Left lobe of liver (tissue), 2 donors: ENCODE measurements at regions not wholly inside any gene's neighbourhood (a gene's known extent, or its start where the extent isn't known, plus 50 kb on each side); places are given as distances from the start of the nearest gene placed in this dataset.
"Not testable (repeated sequence)": the region's sequence is repeated elsewhere in the genome, so short reads cannot be mapped to it uniquely, and the experiment has no call there.

ENCODE experiments used
- ATAC-seq: fragments of 200-7000 bp; cut with Tn5 transposase; one replicate; pipeline ENCODE4 v1.9.1; 2020; ENCODE audit warnings: mild to moderate bottlenecking, moderate library complexity
- DNase-seq: peaks from one replicate; pipeline ENCODE4 v3.0.0-alpha.2; 2020; ENCODE audit warnings: low spot score
- donor health status: DM: no; HTN: no; CAD: no; lungs with moderate emphysema.
- donor health status: DM: no; HTN: yes; CAD: no.

GRCh38 chrX:31014474-31014873, 57.4 kb downstream of the FTHL17 start:
- ATAC-seq, DNase-seq: not testable (repeated sequence)

- DNase-seq, result no peak
- no peak for ATAC-seq
Measured at GRCh38 chrX:31012509-31013025, 59.3 kb downstream of the FTHL17 start.

GRCh38 chrX:31007321-31007720, 64.5 kb downstream of the FTHL17 start:
- no peak for ATAC-seq
- DNase-seq, result no peak

- ATAC-seq (no peak), DNase-seq (no peak)
Measured at GRCh38 chrX:31006027-31006426, 65.8 kb downstream of the FTHL17 start.

GRCh38 chrX:30997411-30997810, 74.4 kb downstream of the FTHL17 start:
- no peak for ATAC-seq
- DNase-seq, result no peak

GRCh38 chrX:30995705-30996104, 76.1 kb downstream of the FTHL17 start:
- ATAC-seq, result no peak
- DNase-seq, result no peak

GRCh38 chrX:30995060-30995700, 76.7 kb downstream of the FTHL17 start:
- ATAC-seq, result peak; percentile 96

GRCh38 chrX:30994018-30994417, 77.8 kb downstream of the FTHL17 start:
- not testable (repeated sequence) for ATAC-seq, DNase-seq

More at GRCh38 chrX:30995060-30995700, 76.7 kb downstream of the FTHL17 start:
- peak; percentile 53 for DNase-seq

- DNase-seq (no peak), ATAC-seq (peak; percentile 47)
Measured at GRCh38 chrX:30992381-30992904, 79.4 kb downstream of the FTHL17 start.

- DNase-seq (no peak), ATAC-seq (no peak)
Measured at GRCh38 chrX:30990361-30990760, 81.5 kb downstream of the FTHL17 start.

- ATAC-seq, result no peak
- DNase-seq, result no peak
Measured at GRCh38 chrX:30982467-30982866, 89.4 kb downstream of the FTHL17 start.

- DNase-seq, result no peak
- no peak for ATAC-seq
Measured at GRCh38 chrX:30981968-30982367, 89.9 kb downstream of the FTHL17 start.

- no peak for DNase-seq
- ATAC-seq, result no peak
Measured at GRCh38 chrX:30979271-30979670, 90.2 kb upstream of the TAB3 start.

GRCh38 chrX:30975467-30975866, 86.4 kb upstream of the TAB3 start:
- ATAC-seq (peak; percentile 21), DNase-seq (no peak)

- DNase-seq (no peak), ATAC-seq (no peak)
Measured at GRCh38 chrX:30973784-30974427, 84.9 kb upstream of the TAB3 start.

- DNase-seq (peak; percentile 43), ATAC-seq (peak; percentile 97)
Measured at GRCh38 chrX:30971774-30972603, 82.9 kb upstream of the TAB3 start.

GRCh38 chrX:30967516-30967915, 78.5 kb upstream of the TAB3 start:
- DNase-seq (no peak), ATAC-seq (no peak)

GRCh38 chrX:30965767-30966166, 76.7 kb upstream of the TAB3 start:
- DNase-seq (no peak), ATAC-seq (no peak)

- peak; percentile 91 for ATAC-seq
- no peak for DNase-seq
Measured at GRCh38 chrX:30961387-30962174, 72.5 kb upstream of the TAB3 start.

- no peak for ATAC-seq
- no peak for DNase-seq
Measured at GRCh38 chrX:30957753-30958152, 68.7 kb upstream of the TAB3 start.
